Stimulated activated CD4-positive, alpha-beta T cell treated with anti-CD3 and anti-CD28 coated beads, Interleukin-4, amount 100 ng/mL, for 4 hours (primary cell): ENCODE measurements at regions not wholly inside any gene's neighbourhood (a gene's known extent, or its start where the extent isn't known, plus 50 kb on each side); places are given as distances from the start of the nearest gene placed in this dataset.

Experiments used
- DNase-seq, 2 experiments: peaks; one replicate each; pipeline ENCODE4 v3.0.0-alpha.2; 2020

- peak; percentile 20 to 27 for DNase-seq
Measured at GRCh38 chr20:20824924-20825584, 112.6 kb upstream of the RALGAPA2 start.

GRCh38 chr20:20823476-20823881, 111.0 kb upstream of the RALGAPA2 start:
- DNase-seq, result no peak

- DNase-seq, result no peak
Measured at GRCh38 chr20:20821484-20822260, 109.2 kb upstream of the RALGAPA2 start.

- no peak for DNase-seq
Measured at GRCh38 chr20:20820785-20821483, 108.5 kb upstream of the RALGAPA2 start.

- no peak for DNase-seq
Measured at GRCh38 chr20:20820104-20820503, 107.7 kb upstream of the RALGAPA2 start.

- DNase-seq, result no peak
Measured at GRCh38 chr20:20816969-20817755, 104.7 kb upstream of the RALGAPA2 start.

- DNase-seq, result no peak
Measured at GRCh38 chr20:20815711-20816455, 103.4 kb upstream of the RALGAPA2 start.

GRCh38 chr20:20814685-20815084, 102.2 kb upstream of the RALGAPA2 start:
- no peak for DNase-seq

GRCh38 chr20:20812136-20812535, 99.7 kb upstream of the RALGAPA2 start:
- DNase-seq, result no peak

- no peak for DNase-seq
Measured at GRCh38 chr20:20808016-20808415, 95.6 kb upstream of the RALGAPA2 start.

GRCh38 chr20:20806121-20807095, 94.0 kb upstream of the RALGAPA2 start:
- no peak for DNase-seq

- no peak for DNase-seq
Measured at GRCh38 chr20:20803011-20803410, 90.6 kb upstream of the RALGAPA2 start.

GRCh38 chr20:20802328-20802727, 89.9 kb upstream of the RALGAPA2 start:
- DNase-seq, result no peak

GRCh38 chr20:20799716-20800312, 87.4 kb upstream of the RALGAPA2 start:
- DNase-seq, result no peak

GRCh38 chr20:20797521-20798310, 85.3 kb upstream of the RALGAPA2 start:
- DNase-seq, result no peak

- no peak for DNase-seq
Measured at GRCh38 chr20:20796766-20797440, 84.5 kb upstream of the RALGAPA2 start.

- no peak for DNase-seq
Measured at GRCh38 chr20:20795721-20796120, 83.3 kb upstream of the RALGAPA2 start.

- DNase-seq, result no peak
Measured at GRCh38 chr20:20795119-20795518, 82.7 kb upstream of the RALGAPA2 start.

- no peak for DNase-seq
Measured at GRCh38 chr20:20793591-20793990, 81.1 kb upstream of the RALGAPA2 start.
